ENCODE measurements at regions not wholly inside any gene's neighbourhood (a gene's known extent, or its start where the extent isn't known, plus 50 kb on each side); places are given as distances from the start of the nearest gene placed in this dataset.

GRCh38 chr2:30382995-30383394 is 64.1 kb upstream of the LCLAT1 start:
- Histone ChIP-seq H3K9me3 (no peaks in the 10 kb centered on the region), H3K27ac (no peak overlapping the region), H3K4me3 (no peak overlapping the region), H3K4me1 (no peaks in the 10 kb centered on the region), H3K27me3 (peaks cover 0 to 7% (median 0%) of the 10 kb centered on the region in 4 donors), H3K36me3 (no peaks in the 10 kb centered on the region)
- DNase-seq: no peak
- 67 to 73% methylated on average over 1 of the region's 1 CpG for WGBS, 2 donors
- TF ChIP-seq, protein P1, sequence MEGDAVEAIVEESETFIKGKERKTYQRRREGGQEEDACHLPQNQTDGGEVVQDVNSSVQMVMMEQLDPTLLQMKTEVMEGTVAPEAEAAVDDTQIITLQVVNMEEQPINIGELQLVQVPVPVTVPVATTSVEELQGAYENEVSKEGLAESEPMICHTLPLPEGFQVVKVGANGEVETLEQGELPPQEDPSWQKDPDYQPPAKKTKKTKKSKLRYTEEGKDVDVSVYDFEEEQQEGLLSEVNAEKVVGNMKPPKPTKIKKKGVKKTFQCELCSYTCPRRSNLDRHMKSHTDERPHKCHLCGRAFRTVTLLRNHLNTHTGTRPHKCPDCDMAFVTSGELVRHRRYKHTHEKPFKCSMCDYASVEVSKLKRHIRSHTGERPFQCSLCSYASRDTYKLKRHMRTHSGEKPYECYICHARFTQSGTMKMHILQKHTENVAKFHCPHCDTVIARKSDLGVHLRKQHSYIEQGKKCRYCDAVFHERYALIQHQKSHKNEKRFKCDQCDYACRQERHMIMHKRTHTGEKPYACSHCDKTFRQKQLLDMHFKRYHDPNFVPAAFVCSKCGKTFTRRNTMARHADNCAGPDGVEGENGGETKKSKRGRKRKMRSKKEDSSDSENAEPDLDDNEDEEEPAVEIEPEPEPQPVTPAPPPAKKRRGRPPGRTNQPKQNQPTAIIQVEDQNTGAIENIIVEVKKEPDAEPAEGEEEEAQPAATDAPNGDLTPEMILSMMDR (IDR thresholded peaks at IDR 0.05): no peak
- no peak for TF ChIP-seq POLR2A (IDR thresholded peaks at IDR 0.05)
- intact Hi-C loops (cut with DNase I): no loop called here

- WGBS, 2 donors: 33 to 50% methylated on average over 5 of the region's 5 CpGs
- no peak for DNase-seq
- TF ChIP-seq POLR2A (IDR thresholded peaks at IDR 0.05): no peak
- TF ChIP-seq, protein P1 (IDR thresholded peaks at IDR 0.05): no peak
- H3K27me3 ChIP-seq: peaks cover 0 to 7% (median 0%) of the 10 kb centered on the region in 4 donors
- no peaks in the 10 kb centered on the region for H3K4me1 ChIP-seq
- H3K27ac ChIP-seq: no peak overlapping the region
- H3K9me3 ChIP-seq: no peaks in the 10 kb centered on the region
- intact Hi-C loops (cut with DNase I): no loop called here
- H3K4me3 ChIP-seq: no peak overlapping the region
- no peaks in the 10 kb centered on the region for H3K36me3 ChIP-seq
Measured at GRCh38 chr2:30385327-30385726, 61.7 kb upstream of the LCLAT1 start.

GRCh38 chr2:30392097-30392496 is 54.9 kb upstream of the LCLAT1 start:
- no peak overlapping the region for H3K4me3 ChIP-seq
- H3K9me3 ChIP-seq: no peaks in the 10 kb centered on the region
- no peaks in the 10 kb centered on the region for H3K36me3 ChIP-seq
- TF ChIP-seq, protein P1 (IDR thresholded peaks at IDR 0.05): no peak
- no peak for TF ChIP-seq POLR2A (IDR thresholded peaks at IDR 0.05)
- intact Hi-C loops (cut with DNase I): no loop called here
- no peak for DNase-seq
- no peaks in the 10 kb centered on the region for H3K4me1 ChIP-seq
- H3K27me3 ChIP-seq: no peaks in the 10 kb centered on the region
- no peak overlapping the region for H3K27ac ChIP-seq

GRCh38 chr2:30393510-30393909 is 53.5 kb upstream of the LCLAT1 start:
- H3K27ac ChIP-seq: no peak overlapping the region
- peaks cover 0 to 4% (median 0%) of the 10 kb centered on the region in 3 donors for H3K4me1 ChIP-seq
- TF ChIP-seq, protein P1 (IDR thresholded peaks at IDR 0.05): no peak
- no peak for TF ChIP-seq POLR2A (IDR thresholded peaks at IDR 0.05)
- no peaks in the 10 kb centered on the region for H3K9me3 ChIP-seq
- 65% methylated on average over 1 of the region's 1 CpG; no CpG with 5 or more reads in 1 of the 2 donors for WGBS, 2 donors
- DNase-seq: no peak
- no peak overlapping the region for H3K4me3 ChIP-seq
- intact Hi-C loops (cut with DNase I): no loop called here
- H3K27me3 ChIP-seq: no peaks in the 10 kb centered on the region
- no peaks in the 10 kb centered on the region for H3K36me3 ChIP-seq

DNA sequence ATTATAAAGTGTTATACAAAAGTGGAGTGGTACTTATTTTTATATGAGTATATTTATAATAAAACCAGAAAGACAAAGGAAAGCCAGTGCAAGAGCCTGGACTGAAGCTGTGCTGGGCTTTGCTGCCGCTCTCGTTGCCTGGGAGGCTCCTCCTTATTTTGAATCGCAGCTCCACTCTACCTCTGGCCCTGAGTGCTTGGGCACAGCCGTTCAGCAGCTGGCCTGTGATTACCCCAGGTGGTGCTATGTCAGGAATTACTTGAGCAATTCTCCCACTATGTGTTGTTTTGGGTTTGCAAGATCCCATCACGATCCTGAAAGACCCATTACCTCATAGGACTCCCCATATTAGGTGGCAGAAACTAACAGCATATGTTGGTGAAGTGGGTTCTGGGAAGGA is 53.0 kb upstream of the LCLAT1 start:
- H3K27me3 ChIP-seq: no peaks in the 10 kb centered on the region
- H3K27ac ChIP-seq: no peak overlapping the region
- H3K4me1 ChIP-seq: peaks cover 0 to 6% (median 0%) of the 10 kb centered on the region in 3 donors
- DNase-seq: no peak
- WGBS, 2 donors: 70 to 73% methylated on average over 5 of the region's 5 CpGs
- H3K36me3 ChIP-seq: no peaks in the 10 kb centered on the region
- no peak for TF ChIP-seq POLR2A (IDR thresholded peaks at IDR 0.05)
- TF ChIP-seq, protein P1 (IDR thresholded peaks at IDR 0.05): no peak
- no peaks in the 10 kb centered on the region for H3K9me3 ChIP-seq
- no peak overlapping the region for H3K4me3 ChIP-seq
- intact Hi-C loops (cut with DNase I): no loop called here
